ENCODE measurements at regions not wholly inside any gene's neighbourhood (a gene's known extent, or its start where the extent isn't known, plus 50 kb on each side); places are given as distances from the start of the nearest gene placed in this dataset.
"Not testable (repeated sequence)": the region's sequence is repeated elsewhere in the genome, so short reads cannot be mapped to it uniquely, and the experiment has no call there.

- no peak for DNase-seq
These were observed 146.8 kb downstream of the MEX3B start for GRCh38 chr15:81899024-81899423.

GRCh38 chr15:81897057-81897677 lies 148.7 kb downstream of the MEX3B start:
- DNase-seq: no peak

- no peak for DNase-seq
These were observed 149.5 kb downstream of the MEX3B start for GRCh38 chr15:81896356-81896755.

GRCh38 chr15:81895723-81896122 lies 150.1 kb downstream of the MEX3B start:
- no peak for DNase-seq

GRCh38 chr15:81894061-81894460 lies 151.8 kb downstream of the MEX3B start:
- DNase-seq: no peak

- DNase-seq: no peak
These were observed 152.5 kb downstream of the MEX3B start for GRCh38 chr15:81893182-81893835.

GRCh38 chr15:81890496-81890895 lies 155.3 kb downstream of the MEX3B start:
- no peak for DNase-seq

- no peak for DNase-seq
These were observed 156.3 kb downstream of the MEX3B start for GRCh38 chr15:81889485-81889881.

- DNase-seq: no peak
These were observed 156.9 kb downstream of the MEX3B start for GRCh38 chr15:81888748-81889484.

GRCh38 chr15:81887912-81888311 lies 157.9 kb downstream of the MEX3B start:
- no peak for DNase-seq

- DNase-seq: not testable (repeated sequence)
These were observed 158.6 kb downstream of the MEX3B start for GRCh38 chr15:81887188-81887587.

- DNase-seq: no peak
These were observed 159.2 kb downstream of the MEX3B start for GRCh38 chr15:81886591-81886990.

GRCh38 chr15:81886080-81886479 lies 159.7 kb downstream of the MEX3B start:
- DNase-seq: no peak

- DNase-seq: no peak
These were observed 160.7 kb downstream of the MEX3B start for GRCh38 chr15:81885135-81885534.

GRCh38 chr15:81882504-81882903 lies 163.3 kb downstream of the MEX3B start:
- no peak for DNase-seq

- no peak for DNase-seq
These were observed 165.0 kb downstream of the MEX3B start for GRCh38 chr15:81880833-81881232.

- no peak for DNase-seq
These were observed 165.5 kb downstream of the MEX3B start for GRCh38 chr15:81880314-81880713.

- DNase-seq: not testable (repeated sequence)
These were observed 170.1 kb downstream of the MEX3B start for GRCh38 chr15:81875717-81876116.

- not testable (repeated sequence) for DNase-seq
These were observed 175.1 kb downstream of the MEX3B start for GRCh38 chr15:81870746-81871106.

- DNase-seq: not testable (repeated sequence)
These were observed 175.6 kb downstream of the MEX3B start for GRCh38 chr15:81870062-81870745.

GRCh38 chr15:81869161-81869954 lies 176.5 kb downstream of the MEX3B start:
- DNase-seq: no peak

- DNase-seq: no peak
These were observed 179.8 kb downstream of the MEX3B start for GRCh38 chr15:81865850-81866537.

All from NCI-H1930 (cell line).